MM.1S (cell line): ENCODE measurements at regions not wholly inside any gene's neighbourhood (a gene's known extent, or its start where the extent isn't known, plus 50 kb on each side); places are given as distances from the start of the nearest gene placed in this dataset.

ENCODE experiments used
- DNase-seq: peaks from one replicate; pipeline ENCODE4 v3.0.0-alpha.2; 2015
- H2AFZ ChIP-seq: fragments of 300-600 bp; sonication (generic); 2 replicates; pipeline ENCODE4 v1.6.0; 2016; ENCODE audit warnings: antibody characterized with exemption, low read length
- H3F3A ChIP-seq: fragments of 300-600 bp; sonication (generic); 2 replicates; pipeline ENCODE4 v1.6.1; 2016; ENCODE audit warnings: mild to moderate bottlenecking, antibody characterized with exemption, low read length, moderate library complexity, mixed read lengths; ENCODE audit not compliant: insufficient read depth
- H3K27ac ChIP-seq: fragments of 300-600 bp; sonication (generic); 2 replicates; pipeline ENCODE4 v1.5.1; 2016; ENCODE audit warnings: mild to moderate bottlenecking, low read length
- H3K27me3 ChIP-seq: fragments of 300-600 bp; sonication (generic); replicated peaks from 2 replicates; pipeline ENCODE4 v1.6.0; 2016; ENCODE audit warnings: low read length; ENCODE audit not compliant: insufficient read depth
- H3K36me3 ChIP-seq: fragments of 300-600 bp; sonication (generic); replicated peaks from 2 replicates; pipeline ENCODE4 v1.6.1; 2016; ENCODE audit warnings: mild to moderate bottlenecking, low read length, mixed read lengths; ENCODE audit not compliant: insufficient read depth
- H3K4me1 ChIP-seq: fragments of 300-600 bp; sonication (generic); 2 replicates; pipeline ENCODE4 v1.6.1; 2016; ENCODE audit warnings: low read length, mixed read lengths
- H3K4me2 ChIP-seq: fragments of 300-600 bp; sonication (generic); 2 replicates; pipeline ENCODE4 v1.6.0; 2016; ENCODE audit warnings: low read depth, low read length
- H3K4me3 ChIP-seq: fragments of 300-600 bp; sonication (generic); 2 replicates; pipeline ENCODE4 v1.5.1; 2016; ENCODE audit warnings: low read length, mixed read lengths
- H3K79me2 ChIP-seq: fragments of 300-600 bp; sonication (generic); 2 replicates; pipeline ENCODE4 v1.6.1; 2016; ENCODE audit warnings: mixed run types, low read length, mixed read lengths
- H3K9ac ChIP-seq: fragments of 300-600 bp; sonication (generic); 2 replicates; pipeline ENCODE4 v1.6.1; 2016; ENCODE audit warnings: low read length, mixed read lengths
- H3K9me2 ChIP-seq: fragments of 300-600 bp; sonication (generic); replicated peaks from 2 replicates; pipeline ENCODE4 v1.6.1; 2016; ENCODE audit warnings: mild to moderate bottlenecking, low read length, mixed read lengths; ENCODE audit not compliant: insufficient read depth
- H3K9me3 ChIP-seq: fragments of 300-600 bp; sonication (generic); replicated peaks from 2 replicates; pipeline ENCODE4 v1.6.1; 2016; ENCODE audit warnings: mild to moderate bottlenecking, low read length, mixed read lengths; ENCODE audit not compliant: insufficient read depth
- H4K20me1 ChIP-seq: fragments of 300-600 bp; sonication (generic); 2 replicates; pipeline ENCODE4 v1.6.1; 2016; ENCODE audit warnings: mild to moderate bottlenecking, low read length, moderate library complexity, mixed read lengths; ENCODE audit not compliant: insufficient read depth
- EZH2 ChIP-seq: fragments of 300-600 bp; sonication (generic); optimal IDR thresholded peaks from 2 replicates; pipeline ENCODE3; 2017; ENCODE audit warnings: low read depth, mild to moderate bottlenecking, antibody characterized with exemption, low read length, mixed read lengths
- EZH2phosphoT487 ChIP-seq: fragments of 300-600 bp; sonication (generic); IDR thresholded peaks from 2 replicates; pipeline ENCODE4 v1.6.1; 2018; ENCODE audit warnings: antibody characterized with exemption, low read length
- TF ChIP-seq, protein P1 (sequence below): fragments of 300-600 bp; sonication (generic); IDR thresholded peaks from 2 replicates; pipeline ENCODE4 v1.5.1; 2016; ENCODE audit warnings: antibody characterized with exemption, low read length, mixed read lengths

DNA sequence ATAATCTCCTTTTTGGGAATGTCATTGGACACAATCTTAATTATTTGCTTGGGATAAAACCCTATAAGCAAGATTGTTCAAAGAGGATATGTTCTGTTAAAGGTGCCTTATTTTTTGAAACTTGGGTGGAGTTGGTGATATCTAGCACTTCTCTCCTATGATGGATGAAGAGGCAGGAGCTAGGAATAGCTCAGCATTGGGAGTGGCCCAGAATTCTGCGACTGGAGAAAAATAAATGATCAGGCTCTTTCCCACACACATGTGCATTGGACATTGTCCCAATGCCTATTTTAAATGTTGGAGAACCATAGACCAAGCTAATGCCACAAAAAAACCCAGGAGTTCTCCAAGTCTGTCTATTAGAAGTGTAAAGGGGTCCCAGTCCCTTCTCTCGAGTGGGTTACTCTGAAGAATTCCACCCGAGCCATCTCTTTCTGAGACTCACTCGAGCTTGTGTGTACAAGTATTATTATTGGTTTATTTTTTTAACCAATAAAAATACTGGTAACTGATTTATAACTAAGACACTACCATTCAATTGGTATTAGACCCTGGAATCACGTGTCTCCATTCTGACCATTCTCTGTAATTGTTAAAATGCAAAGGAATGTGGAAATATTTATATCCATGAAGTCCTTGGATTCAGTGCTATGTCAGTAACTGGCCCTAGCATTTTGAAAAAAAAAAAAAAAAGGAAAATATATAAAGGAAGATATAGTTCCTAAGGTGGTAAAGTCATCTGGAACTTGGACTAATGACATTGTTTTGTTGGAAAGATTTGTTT is 437.5 kb upstream of the TMEM132C start:
- no peaks in the 10 kb centered on the region for H3K36me3 ChIP-seq
- H3K9me3 ChIP-seq = no peaks in the 10 kb centered on the region
- H3K9ac ChIP-seq = no peak overlapping the region
- H4K20me1 ChIP-seq = no peaks in the 10 kb centered on the region
- H3K4me3 ChIP-seq = no peak overlapping the region
- no peaks in the 10 kb centered on the region for H3K4me1 ChIP-seq
- no peak for TF ChIP-seq EZH2phosphoT487
- TF ChIP-seq, protein P1, sequence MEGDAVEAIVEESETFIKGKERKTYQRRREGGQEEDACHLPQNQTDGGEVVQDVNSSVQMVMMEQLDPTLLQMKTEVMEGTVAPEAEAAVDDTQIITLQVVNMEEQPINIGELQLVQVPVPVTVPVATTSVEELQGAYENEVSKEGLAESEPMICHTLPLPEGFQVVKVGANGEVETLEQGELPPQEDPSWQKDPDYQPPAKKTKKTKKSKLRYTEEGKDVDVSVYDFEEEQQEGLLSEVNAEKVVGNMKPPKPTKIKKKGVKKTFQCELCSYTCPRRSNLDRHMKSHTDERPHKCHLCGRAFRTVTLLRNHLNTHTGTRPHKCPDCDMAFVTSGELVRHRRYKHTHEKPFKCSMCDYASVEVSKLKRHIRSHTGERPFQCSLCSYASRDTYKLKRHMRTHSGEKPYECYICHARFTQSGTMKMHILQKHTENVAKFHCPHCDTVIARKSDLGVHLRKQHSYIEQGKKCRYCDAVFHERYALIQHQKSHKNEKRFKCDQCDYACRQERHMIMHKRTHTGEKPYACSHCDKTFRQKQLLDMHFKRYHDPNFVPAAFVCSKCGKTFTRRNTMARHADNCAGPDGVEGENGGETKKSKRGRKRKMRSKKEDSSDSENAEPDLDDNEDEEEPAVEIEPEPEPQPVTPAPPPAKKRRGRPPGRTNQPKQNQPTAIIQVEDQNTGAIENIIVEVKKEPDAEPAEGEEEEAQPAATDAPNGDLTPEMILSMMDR = no peak
- TF ChIP-seq EZH2 = no peak
- DNase-seq = no peak
- no peaks in the 10 kb centered on the region for H3K9me2 ChIP-seq
- H3K4me2 ChIP-seq = no peak overlapping the region
- H3F3A ChIP-seq = no peaks in the 10 kb centered on the region
- no peaks in the 10 kb centered on the region for H3K79me2 ChIP-seq
- H3K27ac ChIP-seq = no peak overlapping the region
- H3K27me3 ChIP-seq = no peaks in the 10 kb centered on the region
- H2AFZ ChIP-seq = no peak overlapping the region

DNA sequence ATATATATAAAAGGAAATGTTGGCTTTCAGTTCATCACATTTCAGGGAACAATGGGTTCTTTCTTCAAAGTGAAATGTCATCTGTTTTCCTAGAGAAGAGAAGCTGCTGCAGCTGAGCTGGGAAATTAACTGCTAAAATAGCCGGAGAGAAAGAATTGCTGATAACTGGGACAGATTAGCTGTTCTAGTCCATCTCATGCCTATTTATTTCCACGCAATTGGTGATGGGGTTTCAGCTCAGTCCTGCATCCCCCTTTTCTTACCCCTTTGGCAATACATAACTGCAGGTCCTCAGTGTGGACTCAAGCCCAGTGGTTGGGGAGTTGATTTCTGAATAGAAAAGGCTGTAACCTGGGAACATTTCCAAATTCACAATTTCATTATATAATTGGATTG is 436.9 kb upstream of the TMEM132C start:
- Histone ChIP-seq H2AFZ (no peak overlapping the region), H4K20me1 (no peaks in the 10 kb centered on the region), H3K36me3 (no peaks in the 10 kb centered on the region), H3F3A (no peaks in the 10 kb centered on the region), H3K4me1 (no peaks in the 10 kb centered on the region), H3K4me2 (no peak overlapping the region), H3K9me2 (no peaks in the 10 kb centered on the region), H3K27me3 (no peaks in the 10 kb centered on the region), H3K27ac (no peak overlapping the region), H3K9ac (no peak overlapping the region), H3K79me2 (no peaks in the 10 kb centered on the region), H3K9me3 (no peaks in the 10 kb centered on the region), H3K4me3 (no peak overlapping the region)
- no peak for TF ChIP-seq EZH2
- TF ChIP-seq, protein P1 = no peak
- TF ChIP-seq EZH2phosphoT487 = no peak
- DNase-seq = no peak

DNA sequence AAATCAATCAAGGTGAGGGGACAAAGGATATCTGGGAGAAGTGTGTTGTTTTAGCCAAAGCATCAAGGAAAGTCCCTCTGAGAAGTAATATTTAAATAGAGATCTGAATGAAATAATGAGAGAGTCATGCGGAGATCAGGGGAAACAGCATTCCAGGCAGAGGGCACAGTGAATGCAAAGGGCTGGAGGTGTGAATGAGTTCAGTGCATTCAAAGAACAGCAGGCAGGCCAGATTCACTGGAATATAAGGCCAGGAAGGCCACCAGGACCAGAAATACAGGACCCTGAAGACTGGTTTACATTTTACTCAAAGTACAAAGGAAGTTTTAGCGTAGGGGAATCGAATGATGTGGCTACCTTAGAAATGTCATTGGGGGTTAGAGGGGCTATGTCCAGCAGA is 436.2 kb upstream of the TMEM132C start:
- Histone ChIP-seq H3K36me3 (no peaks in the 10 kb centered on the region), H3K27me3 (no peaks in the 10 kb centered on the region), H3K9me2 (no peaks in the 10 kb centered on the region), H3F3A (no peaks in the 10 kb centered on the region), H3K4me1 (no peaks in the 10 kb centered on the region), H3K4me3 (no peak overlapping the region), H3K4me2 (no peak overlapping the region), H3K9ac (no peak overlapping the region), H3K9me3 (no peaks in the 10 kb centered on the region), H2AFZ (no peak overlapping the region), H3K27ac (no peak overlapping the region), H3K79me2 (no peaks in the 10 kb centered on the region), H4K20me1 (no peaks in the 10 kb centered on the region)
- no peak for DNase-seq
- TF ChIP-seq, protein P1 = no peak
- TF ChIP-seq EZH2phosphoT487 (no peak), EZH2 (no peak)
